ENCODE measurements at regions not wholly inside any gene's neighbourhood (a gene's known extent, or its start where the extent isn't known, plus 50 kb on each side); places are given as distances from the start of the nearest gene placed in this dataset.

DNA sequence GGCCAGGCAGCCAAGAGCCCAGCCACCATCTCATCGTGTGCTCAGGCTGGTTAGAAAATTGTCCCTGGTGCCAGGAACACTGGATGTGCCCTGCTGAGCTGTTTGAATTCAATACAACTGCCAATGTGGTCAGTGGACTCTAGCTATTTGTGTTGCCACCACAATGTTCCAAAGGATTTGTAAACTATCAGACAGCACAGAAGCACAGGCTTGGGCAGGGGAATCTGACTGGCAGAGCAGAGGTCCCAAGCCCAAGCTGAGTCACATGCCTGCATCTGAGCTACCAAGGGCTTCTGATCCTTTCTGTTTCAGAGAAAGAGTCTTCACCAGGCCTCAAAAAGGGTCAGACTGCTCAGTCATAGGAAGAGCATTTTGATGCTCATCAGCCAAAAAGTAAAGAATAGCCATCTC, 232.1 kb upstream of the SEMA3C start:
- H2AK5ac ChIP-seq (ENCODE audit: low read depth, low read length), result no peak overlapping the region
- no peaks in the 10 kb centered on the region for H3K36me3 ChIP-seq (ENCODE audit: control insufficient read depth in 2 of 4, insufficient read depth in 4 of 4, low read length in 3 of 4)
- no peak overlapping the region for H3K18ac ChIP-seq (ENCODE audit: extremely low read depth, low read length)
- FAIRE-seq (no peak), DNase-seq (ENCODE audit: low read depth in 1 of 2, low spot score in 2 of 2) (no peak)
- no peak overlapping the region for H3K23ac ChIP-seq (ENCODE audit: insufficient read length)
- no peak overlapping the region for H3K14ac ChIP-seq (ENCODE audit: insufficient read length)
- H4K5ac ChIP-seq (ENCODE audit: insufficient read length, low read depth, low read length), result no peak overlapping the region
- H2BK20ac ChIP-seq (ENCODE audit: low read length), result 0 out of 2 replicates have a peak overlapping the region, but pooled peaks have one; percentile 82
- no peak overlapping the region for H4K91ac ChIP-seq (replicated peaks; ENCODE audit: insufficient read length, low read length)
- H3K4me1 ChIP-seq (replicated peaks in 1 of 4; ENCODE audit: control insufficient read depth in 3 of 4, insufficient read depth in 4 of 4, low read length in 3 of 4), result peaks cover 0 to 9% (median 4%) of the 10 kb centered on the region in 4 experiments; a peak in 4 of 7 replicates
- H3K4me2 ChIP-seq (ENCODE audit: insufficient read depth in 1 of 2, low read depth in 2 of 2, low read length in 2 of 2), result no peak overlapping the region
- H4K20me1 ChIP-seq (replicated peaks in 1 of 2; ENCODE audit: control insufficient read depth in 1 of 2, insufficient read depth in 2 of 2, low read length in 2 of 2), result no peaks in the 10 kb centered on the region
- H3K79me2 ChIP-seq (ENCODE audit: control insufficient read depth in 1 of 2, insufficient read depth in 2 of 2, low read length in 2 of 2), result no peaks in the 10 kb centered on the region
- no peak overlapping the region for H2BK15ac ChIP-seq (ENCODE audit: low read length)
- 0 out of 2 replicates have a peak overlapping the region, but pooled peaks have one; percentile 35 for H2AFZ ChIP-seq (ENCODE audit: low read length)
- ChIA-PET POLR2A (ENCODE audit: partially characterized antibody) (no interaction called here), CTCF (ENCODE audit: partially characterized antibody) (interaction anchor here (1.4 kb wide), 1 partner anchor 106 kb away, joined by 3 read pairs; no protein-coding TSS in a partner anchor)
- no peak overlapping the region for H2BK12ac ChIP-seq (ENCODE audit: low read depth, low read length)
- no peak overlapping the region; the same call in 1 of the 2 replicates for H4K8ac ChIP-seq (ENCODE audit: extremely low read depth, insufficient read depth, low read length)
- H3K27ac ChIP-seq (ENCODE audit: low read depth, low read length), result no peak overlapping the region
- WGBS, 2 experiments (ENCODE audit: extremely low coverage in 1 of 2, insufficient coverage in 1 of 2, insufficient read length in 1 of 2, insufficient replicate concordance in 2 of 2, low coverage in 1 of 2, low lambda C conversion rate in 2 of 2, missing lambda C conversion rate in 1 of 2), result 94% methylated on average over 1 of the region's 1 CpG; no CpG with 5 or more reads in 1 of the 2 experiments
- H2BK120ac ChIP-seq (replicated peaks; ENCODE audit: low read depth, low read length), result no peak overlapping the region
- no peak overlapping the region for H3K4ac ChIP-seq (replicated peaks; ENCODE audit: insufficient read length, low read depth, low read length)
- H3K9ac ChIP-seq (replicated peaks in 1 of 4; ENCODE audit: extremely low read depth in 1 of 4, low read depth in 3 of 4, low read length in 3 of 4), result no peak overlapping the region
- H3K79me1 ChIP-seq (ENCODE audit: low read depth, low read length), result no peaks in the 10 kb centered on the region
- TF ChIP-seq TAF1 (IDR thresholded peaks at IDR 0.05; ENCODE audit: low read depth, low read length) (no peak), EGR1 (IDR thresholded peaks at IDR 0.05; ENCODE audit: borderline replicate concordance, low read depth, low read length) (no peak), EZH2 (IDR thresholded peaks at IDR 0.05; ENCODE audit: low read depth, low read length, severe bottlenecking) (no peak), CBX5 (IDR thresholded peaks at IDR 0.05; ENCODE audit: low read depth, low read length) (no peak), RXRA (IDR thresholded peaks at IDR 0.05; ENCODE audit: insufficient read depth, low read depth, low read length) (no peak), YY1 (IDR thresholded peaks at IDR 0.05; ENCODE audit: low read depth, low read length) (no peak), RBBP5 (IDR thresholded peaks at IDR 0.05; ENCODE audit: borderline replicate concordance, low read depth, low read length) (no peak), NRF1 (IDR thresholded peaks at IDR 0.05; ENCODE audit: low read depth, low read length) (no peak), GABPA (IDR thresholded peaks at IDR 0.05; ENCODE audit: borderline replicate concordance, insufficient read depth, low read length) (no peak)
- TF ChIP-seq, protein P1, sequence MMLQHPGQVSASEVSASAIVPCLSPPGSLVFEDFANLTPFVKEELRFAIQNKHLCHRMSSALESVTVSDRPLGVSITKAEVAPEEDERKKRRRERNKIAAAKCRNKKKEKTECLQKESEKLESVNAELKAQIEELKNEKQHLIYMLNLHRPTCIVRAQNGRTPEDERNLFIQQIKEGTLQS (IDR thresholded peaks at IDR 0.05; ENCODE audit: insufficient read depth, low read depth, low read length), result no peak
- TF ChIP-seq, protein P2, sequence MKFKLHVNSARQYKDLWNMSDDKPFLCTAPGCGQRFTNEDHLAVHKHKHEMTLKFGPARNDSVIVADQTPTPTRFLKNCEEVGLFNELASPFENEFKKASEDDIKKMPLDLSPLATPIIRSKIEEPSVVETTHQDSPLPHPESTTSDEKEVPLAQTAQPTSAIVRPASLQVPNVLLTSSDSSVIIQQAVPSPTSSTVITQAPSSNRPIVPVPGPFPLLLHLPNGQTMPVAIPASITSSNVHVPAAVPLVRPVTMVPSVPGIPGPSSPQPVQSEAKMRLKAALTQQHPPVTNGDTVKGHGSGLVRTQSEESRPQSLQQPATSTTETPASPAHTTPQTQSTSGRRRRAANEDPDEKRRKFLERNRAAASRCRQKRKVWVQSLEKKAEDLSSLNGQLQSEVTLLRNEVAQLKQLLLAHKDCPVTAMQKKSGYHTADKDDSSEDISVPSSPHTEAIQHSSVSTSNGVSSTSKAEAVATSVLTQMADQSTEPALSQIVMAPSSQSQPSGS (IDR thresholded peaks at IDR 0.05; ENCODE audit: low read length), result no peak
- H3K23me2 ChIP-seq (ENCODE audit: low read depth, low read length), result no peaks in the 10 kb centered on the region
- no peak overlapping the region for H2BK5ac ChIP-seq (ENCODE audit: low read depth, low read length)
- H3K4me3 ChIP-seq (ENCODE audit: extremely low read depth in 1 of 4, insufficient read depth in 2 of 4, low read depth in 3 of 4, low read length in 4 of 4), result no peak overlapping the region
- no peak overlapping the region for H3K56ac ChIP-seq (replicated peaks; ENCODE audit: insufficient read length, low read depth, low read length)
- H3K27me3 ChIP-seq (replicated peaks in 1 of 4; ENCODE audit: control insufficient read depth in 3 of 4, extremely low read depth in 1 of 4, insufficient read depth in 3 of 4, low read length in 3 of 4), result peaks cover 0 to 1% (median 0%) of the 10 kb centered on the region in 4 experiments; a peak in 1 of 7 replicates
- no peaks in the 10 kb centered on the region for H3K9me3 ChIP-seq (ENCODE audit: insufficient read depth in 2 of 2, low read depth in 1 of 2, low read length in 1 of 2)
